IMR-90 (cell line): ENCODE measurements at regions not wholly inside any gene's neighbourhood (a gene's known extent, or its start where the extent isn't known, plus 50 kb on each side); places are given as distances from the start of the nearest gene placed in this dataset.

Source experiments
- ATAC-seq: fragments of 200-7000 bp; cut with Tn5 transposase; 2 replicates; pipeline ENCODE4 v1.9.1; 2020; ENCODE audit warnings: low read depth, mild to moderate bottlenecking, moderate library complexity
- BruUV-seq: library from RNA; stranded (reverse); fragments of 400-500 nt; replicated peaks from 2 replicates; lab custom pipeline; 2021; lab: Mats Ljungman, UMichigan
- CTCF ChIA-PET: fragments of 300-600 bp; formaldehyde crosslinking; extraction: SDS; loops from one replicate; lab custom pipeline; 2021; ENCODE audit warnings: antibody characterized with exemption; lab: Yijun Ruan, JAX
- POLR2A ChIA-PET: fragments of 300-600 bp; sonication (Branson Sonifier 250); formaldehyde crosslinking; loops from one replicate; lab custom pipeline; 2022; ENCODE audit warnings: antibody characterized with exemption; ENCODE audit not compliant: unreplicated experiment; lab: Charles Lee
- DNase-seq: peaks from one replicate; pipeline ENCODE4 v3.0.0; 2013
- H2AFZ ChIP-seq: replicated peaks from 2 replicates; pipeline ENCODE3; 2013; ENCODE audit warnings: low read length, mild to moderate bottlenecking; ENCODE audit not compliant: poor library complexity
- H2AK5ac ChIP-seq: 2 replicates; pipeline ENCODE4 v1.6.1; 2013; ENCODE audit warnings: low read depth, low read length, inconsistent platforms
- H2AK9ac ChIP-seq: replicated peaks from 2 replicates; pipeline ENCODE3; 2013; ENCODE audit warnings: mild to moderate bottlenecking, low read depth, low read length, moderate library complexity; ENCODE audit not compliant: poor library complexity
- H2BK120ac ChIP-seq: 2 replicates; pipeline ENCODE4 v1.6.1; 2013; ENCODE audit warnings: low read depth, low read length, inconsistent platforms
- H2BK15ac ChIP-seq: 3 replicates; pipeline ENCODE4 v1.6.1; 2013; ENCODE audit warnings: low read depth, low read length, inconsistent platforms
- H2BK20ac ChIP-seq: 2 replicates; pipeline ENCODE4 v1.6.1; 2013; ENCODE audit warnings: low read depth, mild to moderate bottlenecking, inconsistent platforms, low read length, moderate library complexity
- H2BK5ac ChIP-seq: 2 replicates; pipeline ENCODE4 v1.6.1; 2013; ENCODE audit warnings: mild to moderate bottlenecking, low read depth, low read length, inconsistent platforms; ENCODE audit not compliant: poor library complexity, severe bottlenecking
- H3K14ac ChIP-seq: replicated peaks from 2 replicates; pipeline ENCODE4 v1.6.1; 2013; ENCODE audit warnings: low read depth, low read length, inconsistent platforms
- H3K18ac ChIP-seq: 2 replicates; pipeline ENCODE4 v1.6.1; 2013; ENCODE audit warnings: low read depth, low read length, control low read depth
- H3K23ac ChIP-seq: 2 replicates; pipeline ENCODE4 v1.6.1; 2013; ENCODE audit warnings: low read depth, low read length, inconsistent platforms
- H3K27ac ChIP-seq: 2 replicates; pipeline ENCODE4 v1.5.1; 2013; ENCODE audit warnings: mild to moderate bottlenecking, control low read depth, low read length; ENCODE audit not compliant: insufficient read depth
- H3K27me3 ChIP-seq: 2 replicates; pipeline ENCODE4 v1.6.1; 2013; ENCODE audit warnings: low read length; ENCODE audit not compliant: control insufficient read depth, insufficient read depth
- H3K36me3 ChIP-seq: 2 replicates; pipeline ENCODE4 v1.6.1; 2013; ENCODE audit warnings: low read length, mixed read lengths; ENCODE audit not compliant: control insufficient read depth, insufficient read depth
- H3K4ac ChIP-seq: 2 replicates; pipeline ENCODE4 v1.6.1; 2013; ENCODE audit warnings: low read depth, low read length, inconsistent platforms
- H3K4me1 ChIP-seq: 2 replicates; pipeline ENCODE4 v1.6.1; 2013; ENCODE audit warnings: low read length, mixed read lengths; ENCODE audit not compliant: control insufficient read depth, insufficient read depth
- H3K4me2 ChIP-seq: 2 replicates; pipeline ENCODE4 v1.6.1; 2013; ENCODE audit warnings: low read depth, mild to moderate bottlenecking, control low read depth, low read length, moderate library complexity
- H3K4me3 ChIP-seq: 2 replicates; pipeline ENCODE4 v1.5.1; 2013; ENCODE audit warnings: low read depth, mild to moderate bottlenecking, control low read depth, low read length, moderate library complexity; ENCODE audit not compliant: insufficient read depth
- H3K56ac ChIP-seq: 2 replicates; pipeline ENCODE4 v1.6.1; 2013; ENCODE audit warnings: low read length, inconsistent platforms; ENCODE audit not compliant: insufficient read depth; ENCODE audit errors: extremely low read depth
- H3K79me1 ChIP-seq, 2 experiments: 2 replicates each; pipeline ENCODE4 v1.6.1; 2013; ENCODE audit warnings: low read length in 2 of 2, inconsistent platforms in 1 of 2, low read depth in 1 of 2
- H3K9ac ChIP-seq: 2 replicates; pipeline ENCODE4 v1.6.1; 2013; ENCODE audit warnings: low read depth, low read length, control low read depth
- H3K9me1 ChIP-seq: 2 replicates; pipeline ENCODE4 v1.6.1; 2013; ENCODE audit warnings: low read length, inconsistent platforms; ENCODE audit not compliant: insufficient read depth
- H3K9me3 ChIP-seq: 2 replicates; pipeline ENCODE4 v1.6.1; 2013; ENCODE audit warnings: low read length; ENCODE audit not compliant: control insufficient read depth, insufficient read depth
- H4K20me1 ChIP-seq: 2 replicates; pipeline ENCODE4 v1.6.1; 2013; ENCODE audit warnings: low read length, inconsistent platforms; ENCODE audit not compliant: insufficient read depth
- H4K5ac ChIP-seq: 2 replicates; pipeline ENCODE4 v1.6.1; 2013; ENCODE audit warnings: mild to moderate bottlenecking, low read depth, low read length, control low read depth
- H4K8ac ChIP-seq, 2 experiments: 2 replicates each; pipeline ENCODE4 v1.6.1; 2013; ENCODE audit warnings: low read depth in 2 of 2, low read length in 2 of 2, control low read depth in 1 of 2, inconsistent platforms in 1 of 2
- H4K91ac ChIP-seq: 2 replicates; pipeline ENCODE4 v1.6.1; 2013; ENCODE audit warnings: low read depth, low read length, inconsistent platforms; ENCODE audit not compliant: insufficient read depth
- BHLHE40 ChIP-seq: fragments of 150-350 bp; IDR thresholded peaks from 2 replicates; pipeline ENCODE4 v1.6.1; 2016; ENCODE audit warnings: mild to moderate bottlenecking, low read depth, low read length
- CEBPB ChIP-seq: IDR thresholded peaks from 2 replicates; pipeline ENCODE4 v1.6.1; 2012; ENCODE audit warnings: low read depth, low read length, improper control_type of control experiment
- CHD1 ChIP-seq: IDR thresholded peaks from 2 replicates; pipeline ENCODE4 v1.6.1; 2012; ENCODE audit warnings: low read depth, low read length, improper control_type of control experiment
- CTCF ChIP-seq: conservative IDR thresholded peaks from 2 replicates; pipeline ENCODE4 v1.5.1; 2012; ENCODE audit warnings: mild to moderate bottlenecking, low read depth, low read length, improper control_type of control experiment
- ELK1 ChIP-seq: fragments of 150-350 bp; IDR thresholded peaks from 2 replicates; pipeline ENCODE4 v1.6.1; 2016; ENCODE audit warnings: low read depth, mild to moderate bottlenecking, low read length, moderate library complexity, borderline replicate concordance
- FOS ChIP-seq: fragments of 150-350 bp; IDR thresholded peaks from 2 replicates; pipeline ENCODE4 v1.6.1; 2016; ENCODE audit warnings: low read depth, low read length
- MAFK ChIP-seq: IDR thresholded peaks from 2 replicates; pipeline ENCODE4 v1.6.1; 2012; ENCODE audit warnings: low read depth, low read length, improper control_type of control experiment
- MAZ ChIP-seq: IDR thresholded peaks from 2 replicates; pipeline ENCODE4 v1.6.1; 2012; ENCODE audit warnings: low read depth, mild to moderate bottlenecking, low read length, improper control_type of control experiment, moderate library complexity, borderline replicate concordance
- NFE2L2 ChIP-seq: fragments of 150-350 bp; IDR thresholded peaks from 2 replicates; pipeline ENCODE4 v1.6.1; 2016; ENCODE audit warnings: low read depth, mild to moderate bottlenecking, low read length
- POLR2A ChIP-seq: IDR thresholded peaks from 2 replicates; pipeline ENCODE4 v1.6.1; 2012; ENCODE audit warnings: mild to moderate bottlenecking, low read depth, low read length
- RAD21 ChIP-seq: IDR thresholded peaks from 2 replicates; pipeline ENCODE4 v1.6.1; 2012; ENCODE audit warnings: low read length, improper control_type of control experiment
- RCOR1 ChIP-seq: IDR thresholded peaks from 2 replicates; pipeline ENCODE4 v1.6.1; 2012; ENCODE audit warnings: mild to moderate bottlenecking, low read length, improper control_type of control experiment; ENCODE audit not compliant: insufficient replicate concordance
- RFX5 ChIP-seq: IDR thresholded peaks from 2 replicates; pipeline ENCODE4 v1.8.0; 2012; ENCODE audit warnings: low read depth, mild to moderate bottlenecking, low read length, moderate library complexity
- SMC3 ChIP-seq: fragments of 150-350 bp; IDR thresholded peaks from 2 replicates; pipeline ENCODE4 v1.6.1; 2016; ENCODE audit warnings: low read depth, mild to moderate bottlenecking, antibody characterized with exemption, low read length, moderate library complexity
- USF2 ChIP-seq: fragments of 150-350 bp; IDR thresholded peaks from 2 replicates; pipeline ENCODE4 v1.6.1; 2017; ENCODE audit warnings: mild to moderate bottlenecking, antibody characterized with exemption, low read length, low read depth
- WGBS, 2 experiments: methylation state at CpG; one replicate each; pipeline versions ENCODE4 v1.1.5 to v1.1.7; 2013; ENCODE audit warnings: missing lambda C conversion rate in 2 of 2; ENCODE audit not compliant: insufficient read length in 1 of 2; ENCODE audit errors: extremely low coverage in 2 of 2; 5-methylcytosine and 5-hydroxymethylcytosine counted together
- dilution Hi-C: fragments of 300-500 bp; cut with HindIII; formaldehyde crosslinking; loops from one replicate; pipeline ENCODE4 v1.14.3; 2018; ENCODE audit warnings: low sequenced_read_pairs; ENCODE audit not compliant: unreplicated experiment
- in situ Hi-C: fragments of 300-500 bp; cut with MboI; formaldehyde crosslinking; loops from 3 replicates; pipeline ENCODE4 v1.14.3; 2019; ENCODE audit warnings: low sequenced_read_pairs, inconsistent platforms, mixed read lengths
- intact Hi-C: fragments of 100-400 bp; cut with micrococcal nuclease; formaldehyde crosslinking; loops from 2 replicates; pipeline ENCODE4 v1.10.0; 2022

- no CpG with 5 or more reads among the region's 2 CpGs for WGBS, 2 experiments
- no peak overlapping the region for H2AFZ ChIP-seq
- no peak overlapping the region for H3K4ac ChIP-seq
- H3K18ac ChIP-seq, result no peak overlapping the region
- dilution Hi-C loops, result no loop called here
- H3K27me3 ChIP-seq, result peaks cover 40% of the 10 kb centered on the region
- H3K9me1 ChIP-seq, result no peaks in the 10 kb centered on the region
- H4K91ac ChIP-seq, result no peak overlapping the region
- no peak overlapping the region for H4K5ac ChIP-seq
- H2BK120ac ChIP-seq, result no peak overlapping the region
- H3K14ac ChIP-seq, result no peak overlapping the region
- H3K27ac ChIP-seq, result no peak overlapping the region
- POLR2A ChIA-PET, result no interaction called here
- CTCF ChIA-PET, result interaction anchor here (0.7 kb wide), 1 partner anchor 9 kb away, joined by 3 read pairs; no protein-coding TSS in a partner anchor
- H3K9ac ChIP-seq, result no peak overlapping the region
- H3K9me3 ChIP-seq, result no peaks in the 10 kb centered on the region
- H2AK5ac ChIP-seq, result no peak overlapping the region
- in situ Hi-C loops, result loop anchor here (25.0 kb wide), 1 partner anchor 581 kb away; no protein-coding TSS in a partner anchor
- H2BK5ac ChIP-seq, result no peak overlapping the region
- H4K20me1 ChIP-seq, result no peaks in the 10 kb centered on the region
- H3K4me1 ChIP-seq, result no peaks in the 10 kb centered on the region
- H2BK20ac ChIP-seq, result no peak overlapping the region
- no peak overlapping the region for H2BK15ac ChIP-seq
- DNase-seq (no peak), ATAC-seq (no peak)
- H3K4me2 ChIP-seq, result no peak overlapping the region
- no peak overlapping the region for H4K8ac ChIP-seq
- no peak overlapping the region for H2AK9ac ChIP-seq
- TF ChIP-seq BHLHE40 (no peak), POLR2A (no peak), NFE2L2 (no peak), RFX5 (no peak), FOS (no peak), USF2 (no peak), CTCF (no peak), SMC3 (no peak), ELK1 (no peak), RAD21 (no peak), RCOR1 (no peak), MAFK (no peak), CHD1 (no peak), CEBPB (no peak), MAZ (no peak)
- H3K23ac ChIP-seq, result no peak overlapping the region
- no peak overlapping the region for H3K4me3 ChIP-seq
- H3K79me1 ChIP-seq, result no peaks in the 10 kb centered on the region
- H3K56ac ChIP-seq, result no peak overlapping the region
- no peaks in the 10 kb centered on the region for H3K36me3 ChIP-seq
- no TSS peak for BruUV-seq
- intact Hi-C loops, result no loop called here
Observed at GRCh38 chr7:26081638-26082037, 70.4 kb upstream of the NFE2L3 start.
